Thyroid gland (tissue), 4 donors: ENCODE measurements at regions not wholly inside any gene's neighbourhood (a gene's known extent, or its start where the extent isn't known, plus 50 kb on each side); places are given as distances from the start of the nearest gene placed in this dataset.

Experiments
- DNase-seq, 2 donors: peaks; one replicate each; pipeline ENCODE4 v3.0.0-alpha.2; 2019
- H3K27ac ChIP-seq, 3 donors: fragments of 200-600 bp; sonication (generic); 1 replicate in 2 of 3; 2 replicates in 1 of 3; pipeline ENCODE4 v1.5.1; 2016 to 2019; ENCODE audit warnings: mild to moderate bottlenecking in 1 of 3, moderate library complexity in 1 of 3
- H3K27me3 ChIP-seq: fragments of 200-600 bp; sonication (generic); one replicate; pipeline ENCODE4 v1.5.1; 2019
- H3K36me3 ChIP-seq, 2 donors: fragments of 200-600 bp; sonication (generic); one replicate each; pipeline ENCODE4 v1.5.1; 2016 to 2019
- H3K4me1 ChIP-seq, 2 donors: fragments of 200-600 bp; sonication (generic); one replicate each; pipeline ENCODE4 v1.5.1; 2017 to 2019
- H3K4me3 ChIP-seq, 3 donors: fragments of 200-600 bp; sonication (generic); replicated peaks in 1 of 3; 1 replicate in 2 of 3; 2 replicates in 1 of 3; pipeline ENCODE4 v1.5.1; 2016; ENCODE audit warnings: mild to moderate bottlenecking in 1 of 3
- H3K9me3 ChIP-seq: fragments of 200-600 bp; sonication (generic); one replicate; pipeline ENCODE4 v1.5.1; 2017
- POLR2A ChIP-seq, 2 donors: fragments of 450-650 bp; IDR thresholded peaks; one replicate each; pipeline ENCODE4 v1.6.1; 2017; ENCODE audit warnings: antibody characterized with exemption in 2 of 2, mild to moderate bottlenecking in 2 of 2, moderate library complexity in 1 of 2
- WGBS, 2 donors: methylation state at CpG; one replicate each; pipeline ENCODE4 v1.1.5; 2017; 5-methylcytosine and 5-hydroxymethylcytosine counted together
- intact Hi-C: fragments of 100-400 bp; cut with DNase I; formaldehyde crosslinking; loops from one replicate; pipeline ENCODE4 v1.15.1; 2023
- TF ChIP-seq, protein P1 (sequence below), 6 experiments: fragments of 200-600 bp in 3 of 6; fragments of 450-650 bp in 3 of 6; sonication (generic) in 3 of 6; IDR thresholded peaks; one replicate each; pipeline ENCODE4 v1.5.1; 2016 to 2019; ENCODE audit warnings: antibody characterized with exemption in 6 of 6, mild to moderate bottlenecking in 2 of 6, inconsistent platforms in 1 of 6, moderate library complexity in 1 of 6

DNA sequence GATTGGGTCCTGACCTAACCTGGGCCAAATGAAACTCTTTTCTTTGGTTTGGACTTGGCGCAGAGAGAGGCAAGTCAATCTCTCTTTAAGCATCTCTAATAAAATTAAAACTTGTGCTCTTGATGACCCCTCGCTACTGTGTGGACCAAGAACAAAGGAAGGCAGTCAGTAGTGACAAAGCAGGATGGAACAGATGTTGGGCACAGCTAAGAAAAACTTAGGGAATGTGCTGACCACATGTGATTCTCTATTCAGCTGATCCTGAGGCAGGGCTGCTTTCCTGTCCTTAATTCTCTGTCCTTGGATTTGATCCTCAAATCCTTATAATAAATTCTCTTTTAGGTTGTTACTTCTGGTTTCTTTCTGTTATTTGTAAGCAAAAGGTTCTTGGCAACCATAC, 259.9 kb downstream of the ZIC1 start:
- TF ChIP-seq, protein P1, sequence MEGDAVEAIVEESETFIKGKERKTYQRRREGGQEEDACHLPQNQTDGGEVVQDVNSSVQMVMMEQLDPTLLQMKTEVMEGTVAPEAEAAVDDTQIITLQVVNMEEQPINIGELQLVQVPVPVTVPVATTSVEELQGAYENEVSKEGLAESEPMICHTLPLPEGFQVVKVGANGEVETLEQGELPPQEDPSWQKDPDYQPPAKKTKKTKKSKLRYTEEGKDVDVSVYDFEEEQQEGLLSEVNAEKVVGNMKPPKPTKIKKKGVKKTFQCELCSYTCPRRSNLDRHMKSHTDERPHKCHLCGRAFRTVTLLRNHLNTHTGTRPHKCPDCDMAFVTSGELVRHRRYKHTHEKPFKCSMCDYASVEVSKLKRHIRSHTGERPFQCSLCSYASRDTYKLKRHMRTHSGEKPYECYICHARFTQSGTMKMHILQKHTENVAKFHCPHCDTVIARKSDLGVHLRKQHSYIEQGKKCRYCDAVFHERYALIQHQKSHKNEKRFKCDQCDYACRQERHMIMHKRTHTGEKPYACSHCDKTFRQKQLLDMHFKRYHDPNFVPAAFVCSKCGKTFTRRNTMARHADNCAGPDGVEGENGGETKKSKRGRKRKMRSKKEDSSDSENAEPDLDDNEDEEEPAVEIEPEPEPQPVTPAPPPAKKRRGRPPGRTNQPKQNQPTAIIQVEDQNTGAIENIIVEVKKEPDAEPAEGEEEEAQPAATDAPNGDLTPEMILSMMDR (IDR thresholded peaks at IDR 0.05), result no peak
- no peak for TF ChIP-seq POLR2A (IDR thresholded peaks at IDR 0.05)

DNA sequence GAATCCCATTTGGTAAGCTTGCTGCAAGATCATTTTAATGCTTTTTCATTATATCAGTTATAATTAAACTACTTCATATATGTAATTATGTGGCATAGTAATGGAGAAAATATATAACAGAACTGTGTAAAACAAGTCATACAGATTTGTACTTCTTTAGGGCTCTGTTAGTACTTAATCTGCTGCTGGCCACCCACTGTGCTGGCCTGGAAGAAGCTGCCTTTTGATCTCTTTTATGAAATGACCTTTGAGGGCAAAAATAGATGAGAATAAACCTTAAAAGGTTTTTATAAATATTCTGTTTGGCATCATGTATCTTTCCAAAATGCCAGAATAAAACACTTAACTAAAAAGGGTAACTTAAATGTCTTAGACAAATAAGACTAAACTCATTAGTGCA, 262.9 kb downstream of the ZIC1 start:
- Histone ChIP-seq H3K9me3 (no peaks in the 10 kb centered on the region), H3K4me1 (no peaks in the 10 kb centered on the region), H3K27ac (no peak overlapping the region), H3K36me3 (no peaks in the 10 kb centered on the region), H3K4me3 (no peak overlapping the region), H3K27me3 (no peaks in the 10 kb centered on the region)
- intact Hi-C loops, result no loop called here
- no peak for DNase-seq
- TF ChIP-seq, protein P1 (IDR thresholded peaks at IDR 0.05), result no peak
- no peak for TF ChIP-seq POLR2A (IDR thresholded peaks at IDR 0.05)

More for the DNA sequence above, 259.9 kb downstream of the ZIC1 start:
- no peaks in the 10 kb centered on the region for H3K4me1 ChIP-seq
- H3K36me3 ChIP-seq, result no peaks in the 10 kb centered on the region
- no peaks in the 10 kb centered on the region for H3K27me3 ChIP-seq
- WGBS, 2 donors, result 79 to 88% methylated on average over 2 of the region's 2 CpGs
- H3K4me3 ChIP-seq, result no peak overlapping the region
- no peaks in the 10 kb centered on the region for H3K9me3 ChIP-seq
- DNase-seq, result no peak
- intact Hi-C loops, result no loop called here
- no peak overlapping the region for H3K27ac ChIP-seq

DNA sequence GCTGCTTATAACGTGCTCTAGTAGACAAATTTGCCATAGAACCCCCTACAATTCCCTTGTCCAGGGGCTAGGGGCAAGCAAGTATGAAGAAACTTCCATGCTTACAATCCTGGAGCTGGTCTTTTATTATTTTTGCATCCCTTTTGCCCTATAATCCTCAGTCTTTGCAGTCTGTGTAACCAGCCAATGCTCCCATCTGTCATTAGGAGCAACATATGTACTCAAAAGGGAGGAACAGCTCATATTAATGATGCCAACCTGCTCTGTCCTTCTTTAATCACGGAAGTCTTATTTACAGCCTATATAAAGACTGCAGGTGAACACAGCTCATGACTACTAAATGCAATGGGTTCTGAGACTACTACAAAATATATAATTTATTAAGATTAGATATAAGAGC, 263.3 kb downstream of the ZIC1 start:
- intact Hi-C loops, result no loop called here
- no peaks in the 10 kb centered on the region for H3K4me1 ChIP-seq
- no peak for DNase-seq
- no peaks in the 10 kb centered on the region for H3K9me3 ChIP-seq
- WGBS, 2 donors, result 64 to 72% methylated on average over 2 of the region's 2 CpGs
- no peaks in the 10 kb centered on the region for H3K27me3 ChIP-seq
- no peak overlapping the region for H3K4me3 ChIP-seq
- TF ChIP-seq, protein P1 (IDR thresholded peaks at IDR 0.05), result no peak
- TF ChIP-seq POLR2A (IDR thresholded peaks at IDR 0.05), result no peak
- no peaks in the 10 kb centered on the region for H3K36me3 ChIP-seq
- no peak overlapping the region for H3K27ac ChIP-seq

DNA sequence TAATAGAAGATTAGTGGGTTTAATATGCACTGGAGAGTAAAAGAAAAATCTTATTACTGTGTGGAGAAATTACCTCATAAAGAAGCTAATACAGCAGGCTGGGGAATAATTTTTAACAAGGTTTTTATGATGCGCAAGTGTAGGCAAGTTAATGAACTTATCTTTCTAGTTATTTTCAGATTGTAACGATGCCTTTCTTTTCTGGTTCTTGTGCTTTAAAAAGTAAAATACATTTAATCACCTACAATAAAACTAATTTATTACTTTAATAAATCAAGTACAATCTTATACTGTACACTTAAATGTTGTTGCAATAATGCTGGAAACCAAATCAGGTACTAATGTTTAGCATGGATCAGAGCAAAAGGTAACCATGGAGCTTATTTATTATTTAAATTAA, 266.6 kb downstream of the ZIC1 start:
- H3K9me3 ChIP-seq, result no peaks in the 10 kb centered on the region
- intact Hi-C loops, result no loop called here

DNA sequence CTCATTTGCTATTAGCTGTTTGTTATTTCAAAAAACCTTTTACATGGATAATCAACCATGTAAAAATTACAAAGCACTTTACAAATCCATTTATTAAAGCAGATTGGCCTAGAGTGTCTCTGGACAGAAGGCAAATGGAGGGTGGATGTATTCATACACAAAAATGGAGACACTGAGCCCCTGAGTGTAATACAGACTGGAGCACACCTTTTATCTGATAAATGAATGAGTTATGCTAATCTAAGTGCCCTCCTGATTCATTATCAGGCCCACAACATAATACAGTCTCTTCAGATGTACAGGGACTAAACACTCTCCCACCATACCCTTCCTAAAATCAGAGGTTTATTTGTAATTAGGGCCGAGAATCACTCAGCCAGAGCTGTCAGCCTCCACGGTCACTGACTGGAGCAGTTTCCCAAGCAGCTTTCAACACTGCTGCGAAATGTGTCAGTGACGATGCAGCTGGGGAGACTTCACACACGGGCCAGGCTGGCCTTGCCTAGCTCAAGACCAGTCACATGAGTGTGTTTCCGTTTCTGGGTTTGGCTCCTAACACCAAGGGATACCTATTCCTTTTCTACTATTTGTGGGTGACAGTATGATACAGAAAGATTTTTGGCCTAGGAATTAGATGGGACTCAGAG, 271.8 kb downstream of the ZIC1 start:
- no peak for DNase-seq
- H3K36me3 ChIP-seq, result no peaks in the 10 kb centered on the region
- no peaks in the 10 kb centered on the region for H3K9me3 ChIP-seq
- WGBS, 2 donors, result 60 to 67% methylated on average over 6 of the region's 6 CpGs
- H3K27ac ChIP-seq, result no peak overlapping the region
- H3K4me3 ChIP-seq, result no peak overlapping the region
- intact Hi-C loops, result no loop called here
- H3K4me1 ChIP-seq, result no peaks in the 10 kb centered on the region
- no peaks in the 10 kb centered on the region for H3K27me3 ChIP-seq
- no peak for TF ChIP-seq POLR2A (IDR thresholded peaks at IDR 0.05)
- TF ChIP-seq, protein P1 (IDR thresholded peaks at IDR 0.05), result no peak

More for the DNA sequence above, 266.6 kb downstream of the ZIC1 start:
- WGBS, 2 donors, result 91 to 93% methylated on average over 2 of the region's 2 CpGs
- H3K4me3 ChIP-seq, result no peak overlapping the region
- TF ChIP-seq, protein P1 (IDR thresholded peaks at IDR 0.05), result no peak
- no peak for TF ChIP-seq POLR2A (IDR thresholded peaks at IDR 0.05)
- H3K4me1 ChIP-seq, result no peaks in the 10 kb centered on the region
- H3K27me3 ChIP-seq, result no peaks in the 10 kb centered on the region
- no peak for DNase-seq
- no peak overlapping the region for H3K27ac ChIP-seq
- H3K36me3 ChIP-seq, result no peaks in the 10 kb centered on the region
